ENCODE measurements at regions not wholly inside any gene's neighbourhood (a gene's known extent, or its start where the extent isn't known, plus 50 kb on each side); places are given as distances from the start of the nearest gene placed in this dataset.

DNA sequence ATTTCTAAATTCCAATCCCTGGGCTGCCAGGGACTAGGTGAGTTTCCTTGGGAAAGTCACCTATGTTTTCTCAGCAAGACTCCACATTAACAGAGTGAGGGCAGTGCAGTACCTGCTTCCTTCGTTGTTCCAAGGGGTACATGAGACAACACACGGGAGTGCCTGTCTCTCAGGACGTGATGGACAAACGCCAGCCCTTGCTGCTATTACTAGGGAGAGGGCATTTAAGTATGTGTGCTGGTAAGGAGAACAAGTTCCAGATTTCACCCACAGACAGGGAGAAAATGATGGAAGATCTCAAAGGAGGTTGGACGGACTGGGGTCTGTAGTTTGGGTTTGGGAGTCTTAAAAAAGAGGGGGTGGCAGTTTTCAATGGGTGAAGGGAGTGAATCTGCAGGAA is 195.7 kb downstream of the HERPUD2 start:
- no peak overlapping the region for H3K9ac ChIP-seq (ENCODE audit: low read depth in 2 of 2, low read length in 2 of 2)
- no peaks in the 10 kb centered on the region for H3K27me3 ChIP-seq
- intact Hi-C loops (cut with DNase I) = no loop called here
- H3K9me3 ChIP-seq = no peaks in the 10 kb centered on the region
- TF ChIP-seq, protein P1, sequence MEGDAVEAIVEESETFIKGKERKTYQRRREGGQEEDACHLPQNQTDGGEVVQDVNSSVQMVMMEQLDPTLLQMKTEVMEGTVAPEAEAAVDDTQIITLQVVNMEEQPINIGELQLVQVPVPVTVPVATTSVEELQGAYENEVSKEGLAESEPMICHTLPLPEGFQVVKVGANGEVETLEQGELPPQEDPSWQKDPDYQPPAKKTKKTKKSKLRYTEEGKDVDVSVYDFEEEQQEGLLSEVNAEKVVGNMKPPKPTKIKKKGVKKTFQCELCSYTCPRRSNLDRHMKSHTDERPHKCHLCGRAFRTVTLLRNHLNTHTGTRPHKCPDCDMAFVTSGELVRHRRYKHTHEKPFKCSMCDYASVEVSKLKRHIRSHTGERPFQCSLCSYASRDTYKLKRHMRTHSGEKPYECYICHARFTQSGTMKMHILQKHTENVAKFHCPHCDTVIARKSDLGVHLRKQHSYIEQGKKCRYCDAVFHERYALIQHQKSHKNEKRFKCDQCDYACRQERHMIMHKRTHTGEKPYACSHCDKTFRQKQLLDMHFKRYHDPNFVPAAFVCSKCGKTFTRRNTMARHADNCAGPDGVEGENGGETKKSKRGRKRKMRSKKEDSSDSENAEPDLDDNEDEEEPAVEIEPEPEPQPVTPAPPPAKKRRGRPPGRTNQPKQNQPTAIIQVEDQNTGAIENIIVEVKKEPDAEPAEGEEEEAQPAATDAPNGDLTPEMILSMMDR (IDR thresholded peaks at IDR 0.05) = no peak
- H3K4me1 ChIP-seq = no peaks in the 10 kb centered on the region
- H3K36me3 ChIP-seq = no peaks in the 10 kb centered on the region
- no peak overlapping the region for H3K4me3 ChIP-seq
- no peak for DNase-seq
- H3K27ac ChIP-seq = no peak overlapping the region

DNA sequence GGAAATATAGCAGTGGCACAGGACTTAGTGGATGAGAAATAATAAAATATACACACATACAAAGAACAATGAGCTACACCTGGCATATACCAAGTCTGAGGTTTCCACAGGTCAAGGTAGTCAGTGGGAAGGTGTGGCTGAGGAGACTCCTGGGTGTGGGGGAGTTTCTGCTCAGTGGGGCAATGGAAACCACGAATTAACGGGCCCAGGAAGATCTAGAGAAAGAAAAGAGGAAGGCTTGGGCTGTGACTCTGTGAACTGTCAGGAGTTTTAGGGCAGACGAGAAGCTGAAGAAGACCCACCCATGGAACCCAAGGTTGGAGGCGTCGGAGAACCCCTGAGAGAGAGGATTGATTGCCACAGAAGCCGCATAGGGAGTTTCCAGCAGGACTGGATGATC is 196.5 kb downstream of the HERPUD2 start:
- TF ChIP-seq, protein P1 (IDR thresholded peaks at IDR 0.05) = no peak
- no peak for DNase-seq

DNA sequence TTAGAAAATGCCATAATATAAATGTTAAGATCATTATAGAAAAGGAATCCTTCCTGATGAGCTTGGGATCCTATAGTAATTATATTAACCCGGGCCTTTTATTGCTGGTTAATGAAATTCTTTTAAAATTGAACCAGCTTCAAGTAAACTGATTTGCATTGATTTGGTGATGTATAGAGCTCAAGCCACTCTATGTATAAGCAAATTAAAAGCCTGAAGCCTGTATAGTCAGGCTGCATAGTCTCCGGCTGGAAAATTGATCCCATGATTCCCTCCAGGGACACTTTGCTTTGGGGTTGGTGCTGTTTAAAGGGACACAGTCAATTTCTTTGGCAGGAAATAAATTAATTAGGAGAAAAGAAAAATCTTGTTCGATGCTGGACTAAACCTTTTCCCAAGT is 199.1 kb downstream of the HERPUD2 start:
- no peak overlapping the region for H3K27ac ChIP-seq
- H3K4me1 ChIP-seq = no peaks in the 10 kb centered on the region
- H3K9ac ChIP-seq (ENCODE audit: low read depth in 2 of 2, low read length in 2 of 2) = no peak overlapping the region
- no peaks in the 10 kb centered on the region for H3K27me3 ChIP-seq
- no peaks in the 10 kb centered on the region for H3K9me3 ChIP-seq
- intact Hi-C loops (cut with DNase I) = no loop called here
- no peak for DNase-seq
- TF ChIP-seq, protein P1 (IDR thresholded peaks at IDR 0.05) = no peak
- no peaks in the 10 kb centered on the region for H3K36me3 ChIP-seq
- H3K4me3 ChIP-seq = no peak overlapping the region

More for the DNA sequence above, 196.5 kb downstream of the HERPUD2 start:
- intact Hi-C loops (cut with DNase I) = no loop called here
- Histone ChIP-seq H3K27ac (no peak overlapping the region), H3K4me3 (no peak overlapping the region), H3K9ac (ENCODE audit: low read depth in 2 of 2, low read length in 2 of 2) (no peak overlapping the region), H3K27me3 (no peaks in the 10 kb centered on the region), H3K9me3 (no peaks in the 10 kb centered on the region), H3K4me1 (no peaks in the 10 kb centered on the region), H3K36me3 (no peaks in the 10 kb centered on the region)

DNA sequence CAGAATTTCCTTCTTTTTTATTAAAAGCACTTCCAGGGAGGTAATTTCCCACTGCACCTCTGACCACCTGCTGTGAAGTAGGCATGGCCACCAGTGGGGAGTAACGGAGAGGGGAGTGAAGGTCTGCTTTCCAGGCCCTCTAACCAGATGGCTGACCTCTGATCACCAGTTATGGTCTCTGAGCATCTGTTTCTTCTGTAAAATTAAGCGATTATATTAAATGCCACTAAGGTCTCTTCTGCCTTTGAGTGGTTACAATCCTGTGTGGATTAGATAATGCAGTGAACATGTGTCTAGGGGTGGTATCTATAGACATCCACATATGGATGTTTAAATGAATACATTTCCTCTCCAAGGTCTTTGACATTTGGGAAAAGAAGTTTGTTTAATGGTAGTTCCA is 199.6 kb downstream of the HERPUD2 start:
- DNase-seq = no peak
- Histone ChIP-seq H3K4me1 (no peaks in the 10 kb centered on the region), H3K4me3 (no peak overlapping the region), H3K27me3 (no peaks in the 10 kb centered on the region), H3K36me3 (no peaks in the 10 kb centered on the region), H3K27ac (no peak overlapping the region), H3K9ac (ENCODE audit: low read depth in 2 of 2, low read length in 2 of 2) (no peak overlapping the region), H3K9me3 (no peaks in the 10 kb centered on the region)
- intact Hi-C loops (cut with DNase I) = no loop called here
- TF ChIP-seq, protein P1 (IDR thresholded peaks at IDR 0.05) = no peak

DNA sequence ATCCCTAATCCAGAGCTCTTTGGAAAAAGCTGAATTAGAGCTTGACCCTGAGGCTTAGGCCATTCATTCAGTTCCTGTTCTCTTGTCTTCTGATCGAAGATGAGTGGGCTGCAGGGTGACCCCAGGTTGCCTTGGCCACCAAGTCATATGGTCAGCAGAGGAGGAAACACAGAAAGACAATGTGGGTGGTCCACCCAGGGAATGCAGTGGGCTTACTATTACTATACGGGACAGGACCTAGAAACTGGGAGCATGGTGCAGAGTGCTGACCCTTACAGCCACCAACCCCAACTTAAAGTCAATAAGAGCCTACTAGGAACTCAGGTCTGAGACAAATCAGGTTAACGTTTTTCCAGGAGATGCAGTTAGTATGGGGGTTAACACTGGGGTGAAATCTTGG is 200.5 kb downstream of the HERPUD2 start:
- no peak overlapping the region for H3K27ac ChIP-seq

More for the DNA sequence above, 200.5 kb downstream of the HERPUD2 start:
- intact Hi-C loops (cut with DNase I) = no loop called here
- Histone ChIP-seq H3K4me3 (no peak overlapping the region), H3K9ac (ENCODE audit: low read depth in 2 of 2, low read length in 2 of 2) (no peak overlapping the region), H3K27me3 (no peaks in the 10 kb centered on the region), H3K9me3 (no peaks in the 10 kb centered on the region), H3K4me1 (no peaks in the 10 kb centered on the region), H3K36me3 (no peaks in the 10 kb centered on the region)
- DNase-seq = no peak
- TF ChIP-seq, protein P1 (IDR thresholded peaks at IDR 0.05) = no peak

Measured in colonic mucosa (tissue), 4 donors.